ENCODE measurements at regions not wholly inside any gene's neighbourhood (a gene's known extent, or its start where the extent isn't known, plus 50 kb on each side); places are given as distances from the start of the nearest gene placed in this dataset.
A peak's percentile ranks its signal among the peaks of the same experiment; 100 is the strongest.

GRCh38 chr7:134391223-134391622, 67.7 kb downstream of the AKR1B1 start:
- DNase-seq (ENCODE audit: low read depth), result no peak

DNA sequence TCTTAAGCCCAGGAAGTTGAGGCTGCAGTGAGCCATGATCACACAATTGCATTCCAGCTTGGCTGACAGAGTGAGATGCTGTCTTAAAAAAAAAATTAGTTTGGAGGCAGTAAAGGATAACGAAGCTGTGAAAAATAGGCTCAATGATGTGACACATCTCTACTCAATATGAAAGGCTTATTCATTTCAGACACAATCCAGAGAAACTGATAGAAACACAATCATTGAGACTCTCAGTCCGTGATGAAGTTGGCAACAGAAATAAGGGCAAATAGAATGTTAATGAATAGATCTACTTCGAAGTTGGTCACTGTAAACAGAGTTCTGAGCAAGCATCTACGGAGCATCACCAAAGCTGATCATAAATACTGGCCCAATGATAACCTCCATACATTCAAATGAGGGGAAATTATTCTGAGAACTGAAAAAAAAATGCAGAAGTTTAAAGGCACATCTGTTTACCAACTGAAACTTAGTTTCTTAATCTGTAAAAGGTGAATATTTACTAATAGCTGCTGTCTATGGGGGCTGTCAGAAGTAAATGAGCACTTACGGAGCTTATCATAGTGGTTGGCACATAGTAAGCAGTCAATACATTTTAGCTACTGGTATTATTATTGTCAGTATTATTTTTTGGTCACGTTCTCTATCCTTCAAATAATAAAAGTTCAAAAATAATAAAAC, 70.4 kb downstream of the AKR1B1 start:
- DNase-seq (ENCODE audit: low read depth), result no peak

- no peak for DNase-seq (ENCODE audit: low read depth)
Measured at GRCh38 chr7:134378562-134378961, 61.8 kb upstream of the SLC35B4 start.

DNA sequence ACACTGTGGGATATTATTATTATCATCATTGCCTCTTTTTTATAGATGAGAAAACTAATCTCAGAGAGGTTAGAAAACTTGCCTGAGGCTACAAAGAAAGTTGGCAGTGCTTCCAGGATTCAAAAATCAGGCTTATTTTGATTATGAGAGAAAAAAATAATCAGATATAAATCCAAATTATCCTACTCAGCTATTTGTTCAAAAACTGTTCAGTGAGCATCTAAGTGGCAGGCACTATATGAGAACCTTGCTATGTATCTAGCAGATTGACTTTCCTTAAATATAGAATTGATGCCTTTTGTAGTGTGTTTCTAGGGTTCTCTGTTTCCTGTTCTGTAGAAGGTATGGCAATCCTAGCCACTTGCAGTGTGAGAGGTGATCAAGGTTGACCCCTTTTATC, 60.0 kb upstream of the SLC35B4 start:
- DNase-seq (ENCODE audit: low read depth), result no peak

DNA sequence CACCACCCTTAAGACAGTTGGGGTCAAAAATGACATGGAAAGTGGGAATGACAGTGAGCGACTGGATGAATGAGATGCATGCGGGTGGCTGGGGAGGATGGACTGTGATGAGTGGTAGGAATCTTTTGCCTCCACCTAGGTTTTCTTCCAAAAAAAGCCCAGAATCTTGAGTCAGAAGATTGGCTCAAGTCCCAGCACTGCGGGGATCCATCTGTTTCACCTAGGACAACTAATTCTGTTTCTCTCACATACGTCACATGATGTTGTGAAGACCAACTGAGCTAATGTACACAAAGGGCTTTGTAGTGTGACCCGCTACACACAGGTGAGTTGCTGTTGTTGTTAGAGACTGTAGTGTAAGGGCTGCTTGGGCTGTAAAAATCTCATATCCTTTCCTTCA, 58.5 kb upstream of the SLC35B4 start:
- no peak for DNase-seq (ENCODE audit: low read depth)

DNA sequence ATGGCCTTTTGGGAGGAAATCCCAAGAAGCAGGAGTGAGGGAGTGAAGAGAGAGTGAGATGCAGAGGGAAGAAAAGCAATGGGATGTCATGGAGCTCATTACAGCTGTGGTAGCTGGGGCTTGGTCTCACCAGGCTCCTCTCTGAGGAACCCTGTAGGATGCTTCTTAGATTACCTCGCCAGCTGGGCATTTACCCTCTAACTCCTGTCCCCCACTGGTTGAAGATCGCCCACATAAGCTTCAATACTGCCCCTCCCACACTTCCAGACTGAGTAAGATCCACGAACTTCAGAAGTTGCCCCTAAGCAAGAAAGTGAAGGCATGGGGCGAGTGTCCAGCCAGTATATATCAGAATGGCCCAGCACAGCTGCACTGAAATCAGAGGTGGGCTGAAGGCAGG, 58.1 kb upstream of the SLC35B4 start:
- DNase-seq (ENCODE audit: low read depth), result no peak

GRCh38 chr7:134374291-134374690, 57.6 kb upstream of the SLC35B4 start:
- no peak for DNase-seq (ENCODE audit: low read depth)

DNA sequence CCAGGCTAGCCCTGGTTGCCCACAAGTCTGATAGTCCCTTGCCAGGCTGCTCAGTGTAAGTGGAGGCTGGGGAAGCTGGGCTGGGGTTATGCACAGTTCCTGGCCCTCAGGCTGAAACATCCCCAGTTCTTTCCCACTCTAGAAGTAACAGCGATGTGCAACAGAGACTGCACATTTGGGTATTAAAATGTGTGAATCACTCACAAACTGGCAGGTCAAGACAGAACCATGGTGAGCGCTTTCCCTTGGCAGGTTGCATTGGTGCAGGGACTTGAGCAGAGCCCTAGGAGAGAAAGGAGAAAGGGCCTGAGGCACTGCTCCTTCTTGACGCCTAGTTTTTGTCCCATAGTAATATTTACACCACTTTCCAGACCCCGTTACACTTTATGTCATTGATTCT, 56.1 kb upstream of the SLC35B4 start:
- DNase-seq (ENCODE audit: low read depth), result no peak

DNA sequence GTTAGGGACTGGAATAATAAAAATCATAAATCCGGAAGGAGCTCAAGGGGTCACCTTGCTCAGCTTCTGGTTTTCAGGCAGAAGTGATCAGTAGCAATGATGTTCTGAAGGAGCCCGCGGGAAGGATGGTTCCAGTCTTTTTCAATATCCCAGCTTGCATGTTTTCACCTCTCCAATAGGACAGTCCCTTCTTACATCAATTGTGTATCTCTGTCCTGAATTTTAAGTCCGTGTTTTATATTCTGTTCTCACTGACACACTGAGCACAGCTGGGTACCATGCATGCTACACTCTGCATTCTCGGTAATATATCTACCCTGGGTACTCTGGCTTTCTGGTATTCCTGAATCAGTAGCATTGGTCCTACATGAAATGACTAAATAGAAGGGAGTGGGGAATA, 55.2 kb upstream of the SLC35B4 start:
- DNase-seq (ENCODE audit: low read depth), result no peak

DNA sequence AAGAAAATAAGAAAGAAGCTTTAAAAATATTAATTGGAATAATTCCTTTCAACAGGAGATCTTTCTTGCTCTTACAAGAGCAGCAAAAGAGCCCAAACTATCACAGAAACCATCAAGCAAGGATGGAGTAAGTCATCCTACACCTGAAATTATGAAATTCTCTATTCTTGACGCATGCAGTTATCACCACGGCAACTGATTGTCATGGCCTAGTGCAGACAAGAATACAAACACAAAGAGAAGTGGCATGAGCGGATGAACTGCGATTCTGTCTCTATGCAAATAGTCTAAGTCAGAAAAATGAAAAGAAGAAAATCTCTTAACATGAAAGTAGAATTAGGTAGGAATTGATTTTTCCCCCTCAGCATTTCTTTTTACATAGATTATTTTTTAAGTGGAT, 54.8 kb upstream of the SLC35B4 start:
- DNase-seq (ENCODE audit: low read depth), result no peak

DNA sequence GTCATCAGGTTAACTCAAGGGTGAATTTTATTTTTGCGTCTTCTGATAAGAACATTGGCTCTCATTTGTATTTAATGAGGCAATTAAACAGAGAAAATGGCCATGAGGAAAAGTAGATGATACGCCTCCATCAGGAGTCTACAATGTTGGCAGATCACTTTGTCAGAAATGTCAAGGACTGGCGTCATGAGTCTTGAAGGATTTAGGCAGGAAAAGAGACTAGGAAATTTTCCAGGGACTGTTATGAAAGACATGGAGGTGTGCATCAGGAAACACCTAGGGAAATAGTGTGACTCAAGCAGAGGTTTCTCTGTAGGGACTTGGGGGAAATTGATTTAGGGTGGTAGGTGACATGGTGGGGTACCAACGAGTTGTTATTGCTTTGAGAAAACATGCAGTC, 53.4 kb upstream of the SLC35B4 start:
- DNase-seq (ENCODE audit: low read depth), result no peak

DNA sequence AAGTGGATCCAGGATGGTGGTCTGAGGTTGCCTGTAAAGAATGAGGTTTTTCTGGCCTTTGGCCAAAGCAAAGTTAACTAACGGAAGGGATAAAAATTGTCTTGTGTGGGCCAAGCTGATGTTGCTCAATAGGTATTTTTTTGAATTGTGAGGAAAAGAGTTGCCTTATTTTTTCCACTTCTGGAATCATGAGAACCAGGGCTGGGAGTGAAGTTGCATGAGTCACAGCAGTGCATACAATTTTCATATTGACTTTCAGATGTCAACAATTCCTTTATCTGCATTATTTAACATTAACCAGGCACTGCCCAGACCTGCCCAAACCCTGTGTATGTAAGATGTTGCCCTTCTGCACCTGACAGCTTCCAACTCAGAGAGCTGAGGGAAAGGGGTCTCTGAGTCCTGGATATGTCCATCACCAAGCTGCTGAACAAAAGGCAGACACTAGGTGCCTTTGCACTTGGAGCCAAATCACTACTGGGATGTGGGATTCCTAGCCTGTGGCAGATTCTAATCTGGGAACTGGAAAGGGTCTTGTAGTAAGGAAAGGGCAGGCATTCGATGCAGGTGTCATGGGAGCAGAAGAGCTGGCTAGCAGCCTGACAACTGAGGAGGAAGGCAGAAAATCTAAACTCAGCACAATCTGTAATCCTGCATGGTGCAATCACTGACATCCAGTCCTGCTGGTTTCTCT, 52.3 kb upstream of the SLC35B4 start:
- peak; percentile 53 for DNase-seq (ENCODE audit: low read depth)

GRCh38 chr7:134367956-134368749, 51.4 kb upstream of the SLC35B4 start:
- no peak for DNase-seq (ENCODE audit: low read depth)

All from EH (cell line).